ENCODE measurements at regions not wholly inside any gene's neighbourhood (a gene's known extent, or its start where the extent isn't known, plus 50 kb on each side); places are given as distances from the start of the nearest gene placed in this dataset.

DNA sequence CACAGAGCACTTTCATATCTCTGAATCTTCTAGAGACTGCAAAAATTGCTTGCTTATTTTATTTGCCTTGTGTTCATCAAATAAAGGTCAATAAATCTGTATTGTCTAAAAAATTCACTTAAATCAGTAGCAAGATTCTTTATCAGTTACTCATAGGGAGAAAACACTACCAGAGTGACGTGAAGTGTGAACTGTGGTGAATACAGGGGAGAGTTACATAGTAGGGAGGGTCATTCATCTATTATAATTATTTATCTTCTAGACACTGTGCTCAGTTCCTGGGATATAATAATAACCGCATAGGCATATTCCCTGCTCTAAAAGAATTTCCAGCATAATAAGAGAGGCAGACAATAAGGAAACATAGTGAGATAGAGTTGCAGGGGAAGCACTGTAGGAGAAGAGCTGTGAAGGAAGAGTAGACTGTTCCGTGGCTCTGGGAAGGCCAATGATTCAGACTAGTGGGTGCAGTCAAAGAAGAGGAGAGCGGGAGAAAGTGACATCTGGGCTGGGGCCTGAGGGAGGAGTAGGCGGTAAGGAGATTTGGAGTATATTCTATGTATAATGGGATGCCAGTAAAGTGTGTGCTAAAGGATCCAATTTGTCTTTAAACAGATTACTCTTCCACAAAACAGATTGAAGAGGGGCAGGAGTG is 84.0 kb upstream of the TDRD3 start:
- in situ Hi-C loops (cut with HindIII; ENCODE audit: low sequenced_read_pairs): no loop called here
- TF ChIP-seq, protein P1, sequence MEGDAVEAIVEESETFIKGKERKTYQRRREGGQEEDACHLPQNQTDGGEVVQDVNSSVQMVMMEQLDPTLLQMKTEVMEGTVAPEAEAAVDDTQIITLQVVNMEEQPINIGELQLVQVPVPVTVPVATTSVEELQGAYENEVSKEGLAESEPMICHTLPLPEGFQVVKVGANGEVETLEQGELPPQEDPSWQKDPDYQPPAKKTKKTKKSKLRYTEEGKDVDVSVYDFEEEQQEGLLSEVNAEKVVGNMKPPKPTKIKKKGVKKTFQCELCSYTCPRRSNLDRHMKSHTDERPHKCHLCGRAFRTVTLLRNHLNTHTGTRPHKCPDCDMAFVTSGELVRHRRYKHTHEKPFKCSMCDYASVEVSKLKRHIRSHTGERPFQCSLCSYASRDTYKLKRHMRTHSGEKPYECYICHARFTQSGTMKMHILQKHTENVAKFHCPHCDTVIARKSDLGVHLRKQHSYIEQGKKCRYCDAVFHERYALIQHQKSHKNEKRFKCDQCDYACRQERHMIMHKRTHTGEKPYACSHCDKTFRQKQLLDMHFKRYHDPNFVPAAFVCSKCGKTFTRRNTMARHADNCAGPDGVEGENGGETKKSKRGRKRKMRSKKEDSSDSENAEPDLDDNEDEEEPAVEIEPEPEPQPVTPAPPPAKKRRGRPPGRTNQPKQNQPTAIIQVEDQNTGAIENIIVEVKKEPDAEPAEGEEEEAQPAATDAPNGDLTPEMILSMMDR (IDR thresholded peaks at IDR 0.05; ENCODE audit: low read depth, low read length): no peak
- DNase-seq (ENCODE audit: low read depth, low spot score): no peak
- H3K4me3 ChIP-seq (ENCODE audit: low read depth, low read length): no peak overlapping the region

DNA sequence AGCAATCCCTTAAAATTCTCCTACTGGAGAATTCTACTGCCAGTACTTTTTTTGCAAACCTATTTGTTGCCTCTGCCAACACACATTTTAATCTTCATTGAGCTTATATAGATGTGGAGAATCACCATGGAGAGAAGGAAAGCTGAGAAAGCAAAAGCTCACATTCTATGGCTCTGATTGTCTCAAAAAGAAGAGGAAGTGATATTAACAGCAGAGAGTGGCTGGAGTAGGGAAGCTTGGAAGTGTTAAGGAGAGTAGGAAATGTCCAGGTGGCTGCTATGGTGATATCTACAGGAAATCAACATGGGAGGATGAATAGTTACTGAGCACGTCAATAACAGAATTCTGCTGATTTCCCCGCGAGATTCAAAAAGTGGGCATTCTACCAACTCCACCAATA is 78.8 kb upstream of the TDRD3 start:
- in situ Hi-C loops (cut with HindIII; ENCODE audit: low sequenced_read_pairs): no loop called here
- TF ChIP-seq, protein P1 (IDR thresholded peaks at IDR 0.05; ENCODE audit: low read depth, low read length): no peak
- no peak for DNase-seq (ENCODE audit: low read depth, low spot score)
- H3K4me3 ChIP-seq (ENCODE audit: low read depth, low read length): no peak overlapping the region

DNA sequence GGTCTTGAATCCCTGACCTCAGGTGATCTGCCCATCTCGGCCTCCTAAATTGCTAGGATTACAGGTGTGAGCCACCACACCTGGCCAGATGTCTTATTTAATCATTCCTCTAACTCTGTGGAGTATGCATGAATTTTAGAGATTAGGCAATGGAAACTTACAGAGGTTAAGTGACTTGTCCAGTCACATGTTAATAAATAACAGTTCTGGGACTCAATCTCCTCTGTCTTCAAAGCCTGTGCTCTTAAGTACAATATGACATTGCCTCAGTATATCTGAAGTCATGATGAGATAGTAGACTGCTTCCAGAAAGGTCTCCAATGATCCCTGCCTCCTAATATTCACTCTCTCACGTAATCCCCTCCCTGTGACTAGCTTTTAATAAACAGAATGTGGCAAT is 72.9 kb upstream of the TDRD3 start:
- in situ Hi-C loops (cut with HindIII; ENCODE audit: low sequenced_read_pairs): no loop called here
- TF ChIP-seq, protein P1 (IDR thresholded peaks at IDR 0.05; ENCODE audit: low read depth, low read length): no peak
- no peak overlapping the region for H3K4me3 ChIP-seq (ENCODE audit: low read depth, low read length)
- DNase-seq (ENCODE audit: low read depth, low spot score): no peak

DNA sequence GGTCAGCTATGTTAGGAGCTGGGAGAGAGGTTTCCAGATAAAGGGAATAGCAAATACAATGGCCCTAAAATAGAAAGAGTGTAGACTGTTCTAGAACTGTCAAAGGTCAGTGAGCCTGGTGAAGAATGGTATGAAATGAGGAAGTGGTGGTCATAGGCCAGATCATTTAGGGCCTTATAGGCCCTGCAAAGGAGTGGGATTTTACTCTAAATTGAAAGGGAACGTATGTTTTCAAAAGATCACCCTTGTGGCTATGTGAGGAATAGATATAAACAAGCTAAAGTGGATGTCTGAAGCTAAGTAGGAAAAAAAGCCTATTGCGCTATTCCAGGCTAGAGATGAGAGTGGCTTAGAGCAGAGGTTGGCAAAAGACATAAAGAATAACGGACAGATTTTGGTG is 70.7 kb upstream of the TDRD3 start:
- in situ Hi-C loops (cut with HindIII; ENCODE audit: low sequenced_read_pairs): no loop called here
- TF ChIP-seq, protein P1 (IDR thresholded peaks at IDR 0.05; ENCODE audit: low read depth, low read length): no peak
- no peak for DNase-seq (ENCODE audit: low read depth, low spot score)
- no peak overlapping the region for H3K4me3 ChIP-seq (ENCODE audit: low read depth, low read length)

DNA sequence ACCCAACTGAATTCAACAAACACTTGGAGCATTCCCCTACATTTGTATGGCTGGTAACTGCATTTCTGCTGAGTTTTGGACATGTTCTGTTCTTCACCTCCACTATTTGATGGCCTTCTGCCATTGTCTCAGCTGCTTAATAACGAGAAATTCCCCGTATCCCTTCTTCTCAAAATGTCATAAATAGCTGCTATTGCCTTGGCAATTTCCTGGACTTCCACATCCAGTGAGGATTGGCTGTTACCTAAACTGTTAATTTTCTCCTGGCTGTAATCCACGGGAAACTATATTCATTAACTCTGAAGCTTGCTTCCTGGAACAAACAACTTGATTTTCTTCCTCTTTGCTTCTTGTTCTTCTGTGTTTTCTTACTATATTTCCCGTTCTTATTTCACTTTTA is 69.5 kb upstream of the TDRD3 start:
- TF ChIP-seq, protein P1 (IDR thresholded peaks at IDR 0.05; ENCODE audit: low read depth, low read length): no peak
- in situ Hi-C loops (cut with HindIII; ENCODE audit: low sequenced_read_pairs): no loop called here
- no peak overlapping the region for H3K4me3 ChIP-seq (ENCODE audit: low read depth, low read length)
- no peak for DNase-seq (ENCODE audit: low read depth, low spot score)

DNA sequence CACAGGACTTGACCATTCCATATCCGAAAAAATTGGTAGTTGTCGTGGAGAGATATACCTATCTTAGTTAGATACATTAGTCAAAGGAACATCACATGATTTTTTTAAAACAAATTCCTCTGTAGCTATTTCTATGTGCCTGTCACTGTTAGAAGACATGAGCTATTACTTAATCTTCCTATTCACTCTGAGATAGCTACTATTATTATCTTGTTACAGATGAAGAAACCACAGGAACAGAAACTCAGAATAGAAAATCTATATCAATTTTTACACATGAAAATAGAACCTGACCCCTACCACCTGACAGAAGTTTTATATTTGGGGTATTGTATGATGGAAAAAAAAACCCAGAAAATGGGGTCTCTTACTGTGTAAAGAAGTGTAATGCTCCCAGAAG is 68.9 kb upstream of the TDRD3 start:
- TF ChIP-seq, protein P1 (IDR thresholded peaks at IDR 0.05; ENCODE audit: low read depth, low read length): no peak
- no peak overlapping the region for H3K4me3 ChIP-seq (ENCODE audit: low read depth, low read length)
- DNase-seq (ENCODE audit: low read depth, low spot score): no peak
- in situ Hi-C loops (cut with HindIII; ENCODE audit: low sequenced_read_pairs): no loop called here

Data from astrocyte of the spinal cord (primary cell).